Right lobe of liver (tissue), 6 donors: ENCODE measurements at regions not wholly inside any gene's neighbourhood (a gene's known extent, or its start where the extent isn't known, plus 50 kb on each side); places are given as distances from the start of the nearest gene placed in this dataset.

ENCODE experiments used
- ATAC-seq, 4 donors: fragments of 200-7000 bp; cut with Tn5 transposase; one replicate each; pipeline ENCODE4 v1.9.1; 2020; ENCODE audit warnings: mild to moderate bottlenecking in 4 of 4, moderate library complexity in 4 of 4
- DNase-seq, 3 donors: peaks; one replicate each; pipeline ENCODE4 v3.0.0-alpha.2; 2020
- H3K27ac ChIP-seq, 3 donors: fragments of 200-600 bp; one replicate each; pipeline ENCODE4 v1.8.0; 2022
- H3K27me3 ChIP-seq, 2 donors: fragments of 200-600 bp; one replicate each; pipeline ENCODE4 v1.8.0; 2022
- H3K36me3 ChIP-seq, 4 donors: fragments of 200-600 bp; sonication (generic) in 1 of 4; one replicate each; pipeline versions ENCODE4 v1.5.1 to v1.8.0; 2017 to 2022; ENCODE audit warnings: control low read depth in 1 of 4
- H3K4me1 ChIP-seq, 4 donors: fragments of 200-600 bp; sonication (generic) in 1 of 4; one replicate each; pipeline versions ENCODE4 v1.5.1 to v1.8.0; 2017 to 2022; ENCODE audit warnings: control low read depth in 1 of 4
- H3K4me3 ChIP-seq, 3 donors: fragments of 200-600 bp; one replicate each; pipeline ENCODE4 v1.8.0; 2022
- H3K9me3 ChIP-seq, 4 donors: fragments of 200-600 bp; sonication (generic) in 1 of 4; one replicate each; pipeline versions ENCODE4 v1.5.1 to v1.8.0; 2017 to 2022; ENCODE audit warnings: control low read depth in 1 of 4
- POLR2A ChIP-seq: fragments of 450-650 bp; IDR thresholded peaks from one replicate; pipeline ENCODE4 v1.6.1; 2017; ENCODE audit warnings: antibody characterized with exemption, mild to moderate bottlenecking
- WGBS: methylation state at CpG from one replicate; pipeline ENCODE4 v1.1.6; 2018; ENCODE audit warnings: low coverage, low lambda C conversion rate; ENCODE audit not compliant: insufficient coverage; ENCODE audit errors: missing lambda C conversion rate; 5-methylcytosine and 5-hydroxymethylcytosine counted together
- intact Hi-C, 2 donors: fragments of 100-400 bp; cut with DNase I; formaldehyde crosslinking; loops; one replicate each; pipeline versions ENCODE4 v1.11.2 to v1.14.1; 2022
- TF ChIP-seq, protein P1 (sequence below), 4 donors: fragments of 200-600 bp in 3 of 4; fragments of 450-650 bp in 1 of 4; IDR thresholded peaks; one replicate each; pipeline versions ENCODE4 v1.5.1 to v1.8.0; 2016 to 2022; ENCODE audit warnings: antibody characterized with exemption in 4 of 4, mild to moderate bottlenecking in 2 of 4
- donor health status: DM: no; HTN: yes; CAD: no.
- donor health status: DM: no; HTN: no; CAD: no.
- donor health status: DM: no; HTN: no; CAD: no.
- donor health status: DM: no; HTN: yes; CAD: no.
- donor health status: DM: no; HTN: yes; CAD: no.

DNA sequence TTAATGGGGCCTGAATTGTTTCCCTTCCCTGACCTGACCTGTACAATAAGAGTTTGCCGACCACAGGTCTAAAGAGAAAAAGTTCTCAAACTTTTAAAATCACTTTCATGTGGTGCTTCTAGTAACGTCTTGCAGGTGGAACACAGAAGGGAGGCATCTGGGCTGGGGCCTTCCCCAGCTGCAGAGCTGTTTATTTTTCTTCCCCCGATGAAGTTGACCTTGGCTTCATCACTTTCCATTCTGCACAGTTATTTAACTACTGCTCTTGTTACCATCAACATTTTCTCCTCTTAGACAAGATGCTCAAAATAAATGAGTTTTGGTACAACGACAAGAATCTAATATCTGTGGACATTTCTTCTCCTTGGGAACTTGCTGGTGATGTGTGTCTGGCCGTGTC is 181.7 kb downstream of the HERPUD2 start:
- H3K4me3 ChIP-seq = no peak overlapping the region
- H3K36me3 ChIP-seq = no peaks in the 10 kb centered on the region
- H3K27ac ChIP-seq = no peak overlapping the region
- no peak for TF ChIP-seq POLR2A
- TF ChIP-seq, protein P1, sequence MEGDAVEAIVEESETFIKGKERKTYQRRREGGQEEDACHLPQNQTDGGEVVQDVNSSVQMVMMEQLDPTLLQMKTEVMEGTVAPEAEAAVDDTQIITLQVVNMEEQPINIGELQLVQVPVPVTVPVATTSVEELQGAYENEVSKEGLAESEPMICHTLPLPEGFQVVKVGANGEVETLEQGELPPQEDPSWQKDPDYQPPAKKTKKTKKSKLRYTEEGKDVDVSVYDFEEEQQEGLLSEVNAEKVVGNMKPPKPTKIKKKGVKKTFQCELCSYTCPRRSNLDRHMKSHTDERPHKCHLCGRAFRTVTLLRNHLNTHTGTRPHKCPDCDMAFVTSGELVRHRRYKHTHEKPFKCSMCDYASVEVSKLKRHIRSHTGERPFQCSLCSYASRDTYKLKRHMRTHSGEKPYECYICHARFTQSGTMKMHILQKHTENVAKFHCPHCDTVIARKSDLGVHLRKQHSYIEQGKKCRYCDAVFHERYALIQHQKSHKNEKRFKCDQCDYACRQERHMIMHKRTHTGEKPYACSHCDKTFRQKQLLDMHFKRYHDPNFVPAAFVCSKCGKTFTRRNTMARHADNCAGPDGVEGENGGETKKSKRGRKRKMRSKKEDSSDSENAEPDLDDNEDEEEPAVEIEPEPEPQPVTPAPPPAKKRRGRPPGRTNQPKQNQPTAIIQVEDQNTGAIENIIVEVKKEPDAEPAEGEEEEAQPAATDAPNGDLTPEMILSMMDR (IDR thresholded peaks at IDR 0.05) = no peak
- WGBS = 50% methylated on average over 5 of the region's 5 CpGs
- H3K4me1 ChIP-seq = peaks cover 0 to 33% (median 16%) of the 10 kb centered on the region in 4 donors
- DNase-seq (no peak), ATAC-seq (no peak)
- H3K9me3 ChIP-seq = no peaks in the 10 kb centered on the region
- no peaks in the 10 kb centered on the region for H3K27me3 ChIP-seq
- intact Hi-C loops = loop anchor here in 1 of 2 donors (10.0 kb wide), 1 partner anchor 88 kb away; no protein-coding TSS in a partner anchor

DNA sequence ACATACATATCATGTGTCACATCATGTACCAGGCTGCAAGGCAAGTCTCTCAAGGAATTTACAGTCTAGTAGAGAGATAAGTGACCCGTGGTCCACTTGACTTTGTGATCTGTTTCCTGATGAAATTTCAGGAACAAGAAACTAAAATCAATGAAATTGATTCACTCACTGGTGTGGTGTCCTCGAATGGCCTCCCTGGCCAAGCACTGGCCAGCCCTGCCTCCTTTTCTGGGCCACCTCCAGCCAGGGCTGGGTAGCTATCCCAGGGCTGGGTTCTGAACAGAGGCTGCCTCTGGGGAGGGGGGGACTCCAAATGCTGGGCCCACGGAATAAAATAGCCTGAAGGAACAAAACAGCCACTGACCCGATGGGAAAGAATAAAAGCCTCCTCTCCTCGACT is 182.2 kb downstream of the HERPUD2 start:
- H3K9me3 ChIP-seq = no peaks in the 10 kb centered on the region
- peaks cover 0 to 35% (median 17%) of the 10 kb centered on the region in 4 donors for H3K4me1 ChIP-seq
- H3K4me3 ChIP-seq = no peak overlapping the region
- 20% methylated on average over 5 of the region's 5 CpGs for WGBS
- peak; percentile 90 to 91 (median 91) for ATAC-seq
- no peaks in the 10 kb centered on the region for H3K36me3 ChIP-seq
- no peaks in the 10 kb centered on the region for H3K27me3 ChIP-seq
- no peak overlapping the region for H3K27ac ChIP-seq
- DNase-seq = peak; percentile 58 to 75 (median 74)
- TF ChIP-seq POLR2A = no peak
- TF ChIP-seq, protein P1 (IDR thresholded peaks at IDR 0.05) = no peak
- intact Hi-C loops = loop anchor here in 1 of 2 donors (10.0 kb wide), 1 partner anchor 88 kb away; no protein-coding TSS in a partner anchor

DNA sequence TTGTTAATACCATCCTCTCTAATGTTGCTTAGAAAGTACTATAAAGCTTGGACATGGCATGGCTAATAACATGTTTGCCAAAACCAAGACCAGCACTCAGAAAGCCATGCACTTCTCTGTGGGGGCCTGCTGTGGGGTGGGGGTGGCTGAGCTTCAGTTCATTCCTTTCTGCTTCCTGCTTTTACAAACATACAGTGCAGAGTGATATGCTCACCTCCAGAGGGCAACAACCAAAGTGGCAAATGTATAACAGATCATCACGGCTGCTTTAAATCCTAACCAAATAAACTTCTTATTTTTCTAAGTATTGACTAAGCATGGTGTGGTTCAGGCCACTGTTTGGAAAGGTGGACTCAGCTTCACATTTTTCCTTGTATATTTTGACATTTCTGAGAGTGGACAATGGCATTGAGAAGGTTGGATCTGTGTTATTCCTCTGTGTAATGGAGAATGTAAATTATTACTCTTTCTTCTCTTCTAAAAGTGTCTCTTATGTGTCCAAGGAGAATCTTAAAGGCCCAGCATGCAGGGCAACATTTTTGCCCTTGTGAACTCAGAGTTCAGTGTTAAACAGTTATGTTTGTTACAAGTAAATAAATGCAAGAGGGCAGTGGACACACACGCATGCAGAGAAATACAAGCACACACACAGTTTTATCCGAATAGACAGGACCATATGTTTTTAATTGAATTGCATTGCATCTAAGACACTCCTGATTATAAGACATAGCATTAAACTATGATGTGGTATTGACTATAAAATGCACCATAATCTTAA is 186.1 kb downstream of the HERPUD2 start:
- WGBS = 27% methylated on average over 3 of the region's 3 CpGs
- DNase-seq = no peak
- no peaks in the 10 kb centered on the region for H3K9me3 ChIP-seq
- peaks cover 0 to 50% (median 24%) of the 10 kb centered on the region in 4 donors for H3K4me1 ChIP-seq
- TF ChIP-seq, protein P1 (IDR thresholded peaks at IDR 0.05) = no peak
- no peak for TF ChIP-seq POLR2A
- H3K27ac ChIP-seq = peak overlapping the region in 1 of 3 donors; percentile 26
- no peaks in the 10 kb centered on the region for H3K27me3 ChIP-seq
- H3K4me3 ChIP-seq = no peak overlapping the region
- intact Hi-C loops = no loop called here
- peak; percentile 72 to 79 (median 76) for ATAC-seq
- no peaks in the 10 kb centered on the region for H3K36me3 ChIP-seq

DNA sequence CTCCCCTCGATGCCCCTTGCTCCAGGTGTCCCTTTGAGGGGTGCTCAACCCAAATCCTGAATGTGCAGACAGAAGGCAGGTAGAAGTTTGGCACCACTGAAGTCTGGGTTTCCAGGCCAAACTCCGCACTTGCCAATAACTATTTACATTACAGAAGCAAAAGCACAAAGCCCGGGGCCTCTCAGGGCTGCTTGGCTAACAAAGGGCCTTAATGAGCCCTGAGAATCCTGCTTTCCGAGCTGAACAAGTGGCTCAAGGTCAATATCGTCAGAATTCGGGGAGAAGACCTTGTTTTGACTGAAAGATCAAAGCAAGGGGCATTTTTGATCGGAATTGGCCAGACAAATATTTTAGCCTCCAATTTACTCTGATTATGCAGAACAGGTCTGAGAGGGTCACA is 189.9 kb downstream of the HERPUD2 start:
- TF ChIP-seq, protein P1 (IDR thresholded peaks at IDR 0.05) = no peak
- no peak for TF ChIP-seq POLR2A
- H3K9me3 ChIP-seq = no peaks in the 10 kb centered on the region
- no peak overlapping the region for H3K4me3 ChIP-seq
- WGBS = 36% methylated on average over 7 of the region's 7 CpGs
- ATAC-seq (peak; percentile 77 to 82 (median 80)), DNase-seq (peak in 2 of 3 donors; percentile 61 to 69)
- H3K27ac ChIP-seq = no peak overlapping the region
- peaks cover 0 to 36% (median 17%) of the 10 kb centered on the region in 4 donors for H3K4me1 ChIP-seq
- intact Hi-C loops = no loop called here
- H3K36me3 ChIP-seq = no peaks in the 10 kb centered on the region
- H3K27me3 ChIP-seq = no peaks in the 10 kb centered on the region
